ENCODE measurements at regions not wholly inside any gene's neighbourhood (a gene's known extent, or its start where the extent isn't known, plus 50 kb on each side); places are given as distances from the start of the nearest gene placed in this dataset.
"Not testable (repeated sequence)": the region's sequence is repeated elsewhere in the genome, so short reads cannot be mapped to it uniquely, and the experiment has no call there.

GRCh38 chr14:105775349-105775923, 249.1 kb downstream of the TMEM121 start:
- DNase-seq (ENCODE audit: low read depth in 2 of 2), result not testable (repeated sequence)

GRCh38 chr14:105776112-105776511, 249.7 kb downstream of the TMEM121 start:
- not testable (repeated sequence) for DNase-seq (ENCODE audit: low read depth in 2 of 2)

GRCh38 chr14:105776924-105777323, 250.5 kb downstream of the TMEM121 start:
- no peak for DNase-seq (ENCODE audit: low read depth in 2 of 2)

GRCh38 chr14:105783707-105784106, 257.3 kb downstream of the TMEM121 start:
- no peak for DNase-seq (ENCODE audit: low read depth in 2 of 2)

- DNase-seq (ENCODE audit: low read depth in 2 of 2), result no peak
These were observed 267.5 kb downstream of the TMEM121 start for GRCh38 chr14:105793836-105794235.

- DNase-seq (ENCODE audit: low read depth in 2 of 2), result no peak
These were observed 271.2 kb downstream of the TMEM121 start for GRCh38 chr14:105797546-105797945.

- DNase-seq (ENCODE audit: low read depth in 2 of 2), result no peak
These were observed 279.3 kb downstream of the TMEM121 start for GRCh38 chr14:105805701-105806100.

- no peak for DNase-seq (ENCODE audit: low read depth in 2 of 2)
These were observed 280.2 kb downstream of the TMEM121 start for GRCh38 chr14:105806568-105806967.

- DNase-seq (ENCODE audit: low read depth in 2 of 2), result no peak
These were observed 291.8 kb downstream of the TMEM121 start for GRCh38 chr14:105817971-105818711.

GRCh38 chr14:105818712-105819005, 292.3 kb downstream of the TMEM121 start:
- DNase-seq (ENCODE audit: low read depth in 2 of 2), result no peak

- no peak for DNase-seq (ENCODE audit: low read depth in 2 of 2)
These were observed 303.8 kb downstream of the TMEM121 start for GRCh38 chr14:105830171-105830570.

- DNase-seq (ENCODE audit: low read depth in 2 of 2), result no peak
These were observed 309.8 kb downstream of the TMEM121 start for GRCh38 chr14:105836160-105836559.

GRCh38 chr14:105836730-105837129, 310.3 kb downstream of the TMEM121 start:
- DNase-seq (ENCODE audit: low read depth in 2 of 2), result no peak

- DNase-seq (ENCODE audit: low read depth in 2 of 2), result no peak
These were observed 311.1 kb downstream of the TMEM121 start for GRCh38 chr14:105837349-105838063.

- no peak for DNase-seq (ENCODE audit: low read depth in 2 of 2)
These were observed 311.7 kb downstream of the TMEM121 start for GRCh38 chr14:105838107-105838506.

GRCh38 chr14:105838591-105839424, 312.4 kb downstream of the TMEM121 start:
- no peak for DNase-seq (ENCODE audit: low read depth in 2 of 2)

- DNase-seq (ENCODE audit: low read depth in 2 of 2), result no peak
These were observed 313.3 kb downstream of the TMEM121 start for GRCh38 chr14:105839425-105840265.

- no peak for DNase-seq (ENCODE audit: low read depth in 2 of 2)
These were observed 314.1 kb downstream of the TMEM121 start for GRCh38 chr14:105840266-105841021.

GRCh38 chr14:105841022-105842009, 314.9 kb downstream of the TMEM121 start:
- no peak for DNase-seq (ENCODE audit: low read depth in 2 of 2)
